Stimulated activated CD8-positive, alpha-beta memory T cell treated with anti-CD3 and anti-CD28 coated beads, Interleukin-2, amount 100 ng/mL, for 48 hours (primary cell): ENCODE measurements at regions not wholly inside any gene's neighbourhood (a gene's known extent, or its start where the extent isn't known, plus 50 kb on each side); places are given as distances from the start of the nearest gene placed in this dataset.

Experiments used
- DNase-seq, 2 donors: peaks; one replicate each; pipeline ENCODE4 v3.0.0-alpha.2; 2020; ENCODE audit warnings: low read depth in 2 of 2

DNA sequence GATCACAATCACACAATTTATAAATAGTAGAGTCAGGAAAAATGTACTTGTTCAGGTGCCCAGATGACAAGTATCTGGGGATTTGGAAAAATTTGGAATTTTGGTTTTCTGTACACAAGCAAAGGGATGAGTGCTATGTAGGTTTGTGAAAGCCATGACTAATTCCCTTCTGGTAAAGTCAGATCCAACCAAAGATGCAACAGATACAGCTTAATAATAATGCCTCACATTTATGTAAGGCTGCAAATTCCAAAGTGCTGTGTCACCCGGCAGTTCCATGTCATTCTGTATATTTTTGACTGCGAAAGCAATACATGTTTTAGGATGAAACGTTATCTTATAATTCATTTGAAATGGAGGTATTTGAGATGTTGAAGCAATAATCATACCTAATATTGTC lies 102.7 kb upstream of the AGBL1 start:
- no peak for DNase-seq

DNA sequence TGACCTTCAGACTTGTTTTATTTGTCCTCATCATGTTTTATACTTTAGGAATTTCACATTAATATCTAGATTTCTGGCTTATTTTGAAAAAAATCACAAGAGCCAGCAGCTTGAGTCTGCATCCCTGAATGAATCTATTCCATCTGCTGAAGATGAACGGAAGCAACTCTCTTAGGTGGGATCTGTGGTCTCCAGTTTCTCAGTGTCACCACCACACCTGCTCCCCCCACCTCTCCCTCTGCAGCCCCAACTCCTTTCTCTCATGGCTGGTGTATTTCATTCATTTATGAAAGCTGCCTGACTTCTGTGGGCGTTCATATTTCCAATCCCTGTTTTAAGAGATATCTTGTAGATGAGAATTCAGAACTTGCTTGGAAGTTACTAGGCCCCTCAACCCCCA lies 102.1 kb upstream of the AGBL1 start:
- no peak for DNase-seq

DNA sequence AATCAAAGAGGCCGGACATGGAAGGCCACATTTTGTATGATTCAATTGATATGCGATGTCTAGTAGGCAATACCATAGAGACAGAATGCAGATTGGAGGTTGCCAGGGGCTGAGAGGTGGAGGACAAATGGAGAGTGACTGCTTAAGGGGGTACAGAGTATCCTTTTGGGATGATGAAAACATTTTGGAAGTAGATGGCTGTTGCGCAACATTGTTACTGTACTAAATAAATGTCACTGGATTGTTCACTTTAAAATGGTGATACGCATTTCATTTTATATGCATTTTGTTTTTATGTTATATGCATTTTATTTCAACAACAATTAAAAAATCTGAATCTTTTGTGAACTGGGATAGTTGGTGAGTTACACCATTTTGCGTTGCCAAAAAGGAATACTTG lies 99.7 kb upstream of the AGBL1 start:
- no peak for DNase-seq

DNA sequence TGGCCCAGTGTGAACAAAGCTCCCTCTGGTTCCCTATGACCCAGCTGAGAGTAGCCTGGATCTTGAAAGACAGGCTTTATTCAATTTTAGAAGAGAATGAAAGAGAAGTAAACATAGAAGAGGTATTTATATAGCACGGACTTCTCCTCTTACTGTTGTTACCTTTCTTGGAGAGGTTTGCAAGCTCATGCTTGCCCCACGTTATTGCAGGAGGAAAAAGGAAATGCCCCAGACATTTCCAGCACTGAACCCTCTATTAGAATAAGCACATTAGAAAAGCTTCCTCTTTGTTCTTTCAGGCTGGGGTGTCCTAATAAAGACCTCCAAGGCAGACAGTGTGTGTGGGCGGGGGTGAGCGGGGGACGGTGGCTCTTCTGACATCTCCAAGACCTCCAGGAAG lies 98.7 kb upstream of the AGBL1 start:
- no peak for DNase-seq

DNA sequence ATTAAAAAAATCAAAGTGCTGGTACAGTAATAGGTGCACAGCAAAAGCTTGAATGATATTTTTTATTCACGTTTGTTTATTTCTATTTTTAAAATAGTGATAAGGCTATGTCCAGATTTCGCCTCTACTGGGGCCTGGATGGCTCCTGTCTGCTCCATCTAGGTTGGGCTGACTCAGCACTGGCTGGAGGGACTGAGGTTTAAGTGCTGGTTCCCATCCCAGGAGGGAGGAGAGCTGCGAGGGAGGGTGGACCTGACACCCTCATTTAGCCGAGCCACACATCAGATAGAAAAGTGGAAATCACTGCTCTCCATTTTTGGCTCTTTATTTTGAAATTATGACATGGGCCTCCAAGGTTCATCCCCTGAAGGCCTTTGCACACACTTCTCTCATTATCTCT lies 95.4 kb upstream of the AGBL1 start:
- no peak for DNase-seq

DNA sequence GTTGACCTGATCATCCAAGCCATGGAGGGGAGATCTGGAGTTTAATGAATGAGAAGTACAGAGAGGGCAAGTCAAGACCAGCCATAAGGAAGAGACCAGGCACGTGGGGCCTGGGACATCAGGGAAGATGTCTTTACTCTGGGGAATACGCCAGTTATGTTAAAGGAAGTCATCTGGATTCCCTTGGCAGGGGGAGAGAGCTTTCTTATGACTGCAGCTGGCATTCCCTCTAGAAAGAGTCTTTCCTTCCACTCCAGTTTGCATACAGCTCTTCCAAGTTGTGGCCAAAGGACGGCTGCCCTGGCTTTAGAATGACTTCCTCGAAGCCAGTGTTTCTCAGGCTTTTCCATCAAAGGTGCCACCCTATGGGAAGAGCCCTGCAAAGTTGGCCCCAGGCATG lies 93.6 kb upstream of the AGBL1 start:
- no peak for DNase-seq

DNA sequence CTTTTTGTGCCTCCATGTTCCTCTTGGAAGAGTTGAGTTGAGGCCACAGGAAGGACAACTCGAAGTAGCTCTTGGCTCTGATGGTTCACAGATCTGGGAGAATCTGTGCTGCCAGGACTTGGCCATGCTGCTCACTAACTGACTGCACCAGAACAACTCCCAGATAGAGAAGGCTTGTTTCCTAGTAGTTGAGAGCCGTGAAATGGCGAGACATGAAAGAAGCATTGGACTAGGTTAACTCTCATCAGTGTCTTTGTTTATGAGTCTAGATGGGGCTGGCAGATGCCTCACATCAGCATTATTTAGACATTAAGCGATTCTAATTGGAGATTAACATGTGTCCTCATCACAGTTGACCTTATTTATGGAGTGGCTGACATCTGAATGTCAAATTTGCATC lies 92.9 kb upstream of the AGBL1 start:
- DNase-seq, result no peak

DNA sequence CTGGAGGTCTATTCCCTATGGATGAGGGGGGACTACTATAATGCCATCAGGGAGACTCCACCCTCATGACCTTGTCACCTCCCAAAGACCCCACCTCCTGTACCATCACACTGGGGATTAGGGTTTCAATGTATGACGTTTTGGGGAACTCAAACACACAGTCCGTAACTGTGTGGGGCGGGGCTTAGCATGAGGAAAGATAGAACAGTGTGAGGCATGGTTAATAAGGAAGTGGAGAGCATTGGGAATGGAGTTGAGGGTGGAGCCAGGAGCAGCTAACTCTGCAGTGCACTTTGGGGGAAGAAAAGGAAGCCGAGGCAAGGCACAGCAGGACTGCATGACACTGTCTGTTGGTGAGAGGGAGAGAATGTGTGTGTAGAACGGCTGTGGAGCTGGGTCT lies 90.9 kb upstream of the AGBL1 start:
- no peak for DNase-seq

DNA sequence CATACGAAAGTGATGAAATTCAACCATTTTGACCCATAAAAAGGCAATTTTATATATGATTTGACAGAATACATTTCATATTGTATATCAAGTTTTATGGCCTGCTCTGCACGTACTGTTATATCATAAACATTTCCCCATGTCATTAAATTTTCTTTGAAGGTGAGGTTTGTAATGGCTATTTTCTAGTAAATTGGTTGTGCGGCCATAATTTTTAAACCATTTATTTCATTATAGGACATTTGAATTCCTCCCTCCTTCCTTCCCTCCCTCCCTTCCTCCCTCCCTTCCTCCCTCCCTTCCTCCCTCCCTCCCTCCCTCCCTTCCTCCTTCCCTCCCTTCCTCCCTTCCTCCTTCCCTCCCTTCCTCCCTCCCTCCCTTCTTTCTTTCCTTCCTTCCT lies 87.4 kb upstream of the AGBL1 start:
- no peak for DNase-seq

DNA sequence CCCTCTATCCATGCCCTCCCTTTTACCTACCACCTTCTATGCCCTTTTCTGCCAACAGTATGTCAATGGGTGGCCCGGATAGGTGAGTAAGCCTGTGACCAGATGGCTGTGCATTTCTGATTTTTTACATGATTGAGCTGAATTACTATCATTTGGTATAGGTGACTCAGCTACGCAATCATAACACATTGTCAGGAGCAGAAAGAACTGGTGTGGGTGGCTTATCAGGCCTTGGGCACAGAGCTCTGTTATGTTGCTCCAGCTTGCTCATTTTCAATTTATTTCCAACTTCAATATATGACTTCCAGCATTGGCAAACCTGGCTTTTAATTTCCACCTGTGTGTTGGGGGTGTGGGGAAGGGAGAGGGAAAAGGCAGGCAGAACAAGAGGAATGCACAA lies 86.6 kb upstream of the AGBL1 start:
- DNase-seq, result no peak

DNA sequence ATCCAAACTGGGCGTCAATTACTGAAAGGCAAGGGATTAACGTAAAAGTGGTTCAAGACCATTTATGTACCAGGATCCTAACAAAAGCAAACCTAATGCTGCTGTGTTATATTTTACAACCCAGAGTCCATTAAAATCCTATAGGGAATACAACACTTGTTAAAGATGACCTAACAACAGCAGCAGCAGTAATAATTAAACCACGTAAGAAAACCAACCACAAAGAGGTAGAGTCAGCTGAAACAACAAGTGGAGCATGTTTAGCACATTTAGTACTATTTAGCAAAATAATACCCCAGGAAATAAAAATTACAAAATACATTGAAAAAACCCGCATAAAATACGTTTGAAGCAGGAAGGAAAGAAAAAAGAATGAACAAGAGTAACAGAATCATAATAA lies 82.1 kb upstream of the AGBL1 start:
- no peak for DNase-seq

DNA sequence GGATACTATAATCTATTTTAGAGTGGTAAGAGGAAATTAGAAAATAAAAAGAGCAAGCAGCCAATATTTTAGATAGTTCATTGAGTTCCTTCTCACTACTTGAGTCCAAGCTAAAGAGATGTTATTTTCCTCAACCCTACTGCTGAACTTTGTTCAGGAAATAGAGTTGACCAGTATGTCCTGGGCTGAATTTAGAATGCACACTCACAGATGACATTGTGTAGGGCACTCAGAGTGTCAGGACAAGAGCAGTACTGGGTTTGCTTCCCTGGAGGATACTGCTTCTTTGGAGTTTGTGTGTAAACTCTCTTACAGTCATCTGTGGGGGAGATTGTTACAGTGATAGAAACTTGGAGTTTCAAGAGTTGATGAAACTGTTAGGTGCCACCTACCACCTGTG lies 80.0 kb upstream of the AGBL1 start:
- DNase-seq, result no peak

DNA sequence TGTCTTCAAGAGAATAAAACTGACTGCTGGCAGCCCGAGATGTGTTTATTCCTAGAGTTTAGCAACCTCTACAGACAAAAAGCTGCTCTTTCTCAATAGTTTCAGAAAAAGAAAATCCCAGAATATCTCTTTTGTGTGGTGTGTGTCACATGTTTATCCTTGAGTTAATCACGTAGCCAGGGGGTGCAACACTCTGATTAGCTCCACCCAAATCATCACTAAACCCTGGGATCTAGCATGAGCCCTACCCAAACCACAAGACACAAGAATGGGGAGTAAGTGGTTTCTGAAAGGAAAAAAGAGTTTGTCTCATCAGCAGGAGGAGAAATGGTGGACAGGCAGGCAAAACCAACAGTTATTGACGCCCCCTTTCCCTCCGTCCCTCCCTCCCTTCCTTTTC lies 78.5 kb upstream of the AGBL1 start:
- DNase-seq, result no peak

DNA sequence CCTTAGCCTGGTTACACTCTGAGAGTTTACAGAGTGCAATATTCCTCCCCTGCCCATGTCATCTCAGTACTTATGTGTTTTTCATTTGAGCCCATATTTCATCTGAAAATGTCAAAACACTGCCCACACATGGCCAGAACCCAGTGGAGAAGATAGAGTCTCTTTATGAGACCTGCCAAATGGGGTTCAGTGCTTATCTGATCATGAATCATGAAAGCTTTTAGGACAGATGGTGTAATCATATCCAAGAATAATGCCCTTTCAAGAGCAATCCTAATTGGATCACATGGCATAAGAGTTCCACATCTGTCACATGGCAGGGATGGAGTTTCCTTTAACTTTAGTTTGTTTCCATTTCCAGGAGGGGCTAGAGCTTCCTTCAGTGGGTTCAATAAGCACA lies 77.2 kb upstream of the AGBL1 start:
- DNase-seq, result no peak

DNA sequence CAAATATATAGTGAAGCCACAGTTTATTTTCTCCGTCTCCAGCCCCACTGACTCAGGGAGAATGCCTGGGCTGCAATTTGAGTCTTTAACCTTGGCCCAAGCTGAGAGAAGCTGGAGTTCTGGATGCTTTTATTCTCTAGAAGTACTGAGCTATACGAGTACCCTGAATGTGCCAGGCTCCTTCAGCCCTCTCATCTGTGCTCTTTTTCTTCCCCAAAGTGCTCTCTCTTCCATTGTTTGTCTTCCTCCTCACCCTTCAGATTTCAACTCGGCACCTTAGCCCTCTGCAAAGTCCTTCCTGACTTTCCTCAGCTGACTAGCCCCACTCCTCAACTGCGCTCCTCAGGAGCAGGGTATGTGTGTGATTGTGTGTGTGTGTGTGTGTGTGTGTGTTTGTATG lies 75.6 kb upstream of the AGBL1 start:
- no peak for DNase-seq

DNA sequence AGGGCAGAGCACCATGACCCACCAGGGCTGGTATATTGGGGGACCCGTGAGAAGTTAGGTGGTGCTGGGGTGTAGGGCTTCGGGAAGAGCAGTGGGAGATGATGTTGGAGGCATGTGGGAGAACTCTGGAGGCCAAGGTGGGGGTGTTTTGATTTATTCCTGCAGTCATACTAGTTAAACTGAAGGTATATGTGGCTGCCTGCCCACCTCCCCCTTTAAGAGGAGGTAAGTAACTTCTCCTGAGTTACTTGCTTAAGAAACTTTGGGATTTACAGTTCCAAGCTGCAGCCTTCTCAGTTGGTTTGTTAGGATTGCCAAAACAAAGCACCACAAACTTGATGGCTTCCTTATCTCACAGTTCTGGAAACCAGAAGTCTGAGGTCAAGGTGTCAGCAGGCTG lies 73.1 kb upstream of the AGBL1 start:
- DNase-seq, result no peak

DNA sequence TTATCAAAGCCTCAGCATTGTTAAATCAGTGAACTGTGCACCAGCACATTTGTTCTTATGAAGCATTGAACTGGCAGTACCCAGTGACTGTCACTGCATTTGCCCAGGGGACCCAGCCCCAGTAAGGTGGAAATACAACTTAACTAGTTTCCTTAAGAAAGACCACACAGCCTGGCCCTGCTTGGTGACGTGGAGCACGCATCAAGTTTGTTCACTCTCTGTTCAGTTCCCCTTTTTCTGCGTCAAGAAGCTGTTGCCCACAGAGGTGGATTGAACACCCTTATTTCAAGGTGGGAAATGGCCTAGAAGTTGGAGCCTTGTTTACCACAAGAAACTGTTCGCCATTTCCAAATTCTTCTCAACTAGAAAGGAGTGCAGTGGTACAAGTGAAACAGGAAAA lies 69.9 kb upstream of the AGBL1 start:
- no peak for DNase-seq

DNA sequence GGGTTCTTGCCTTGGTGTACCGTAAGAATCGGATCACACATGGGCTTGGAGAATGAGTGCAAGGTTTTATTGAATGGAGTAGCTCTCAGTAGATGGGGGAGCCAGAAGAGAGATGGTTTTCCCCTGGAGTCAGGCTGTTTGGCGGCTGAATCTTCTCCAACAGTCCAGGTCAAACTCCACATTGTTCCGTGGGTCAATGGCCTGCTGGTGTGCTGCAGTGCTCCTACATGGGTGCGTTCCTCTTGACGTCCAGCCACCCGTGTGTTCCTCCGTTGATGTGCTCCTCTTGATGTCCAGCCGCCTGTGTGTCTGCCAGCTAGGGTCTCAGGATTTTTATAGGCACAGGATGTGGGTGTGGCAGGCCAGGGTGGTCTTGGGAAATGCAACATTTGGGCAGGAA lies 69.3 kb upstream of the AGBL1 start:
- no peak for DNase-seq

DNA sequence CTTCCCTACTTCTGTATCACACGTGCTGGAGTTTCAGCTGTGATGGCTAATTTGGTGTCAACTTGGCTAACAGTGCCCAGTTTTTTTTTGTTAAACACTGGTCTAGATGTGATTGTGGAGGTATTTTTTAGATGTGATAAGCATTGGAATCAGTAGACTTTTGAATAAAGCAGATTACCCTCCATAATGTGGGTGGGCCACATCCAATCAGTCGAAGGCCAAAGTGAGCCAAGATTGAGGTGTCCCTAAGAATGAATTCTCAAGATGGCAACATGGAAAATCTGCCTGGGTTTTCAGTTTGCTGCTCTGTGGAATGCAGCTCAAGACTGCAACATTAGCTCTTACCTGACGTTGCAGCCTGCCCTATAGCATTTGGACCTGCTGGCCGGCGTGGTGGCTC lies 68.8 kb upstream of the AGBL1 start:
- DNase-seq, result no peak

DNA sequence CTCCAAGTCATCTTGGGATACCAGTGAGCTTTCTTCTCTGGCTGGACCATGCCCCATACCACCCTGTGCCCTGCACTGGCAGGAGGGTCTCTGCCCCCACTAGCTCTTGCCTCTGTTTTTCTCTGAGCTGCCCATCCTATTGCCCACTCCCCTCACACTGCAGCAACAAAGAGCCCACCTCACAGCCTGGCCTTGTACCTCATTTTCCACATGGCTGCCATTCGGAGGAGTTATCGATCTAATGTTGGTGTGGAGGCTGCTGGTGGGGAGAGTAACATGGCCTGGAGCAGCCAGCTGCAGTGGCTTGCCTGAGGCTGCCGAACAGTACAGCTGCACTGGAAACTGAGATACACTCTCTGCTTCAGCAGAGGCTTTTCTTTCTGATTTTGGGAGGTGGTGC lies 65.7 kb upstream of the AGBL1 start:
- no peak for DNase-seq

DNA sequence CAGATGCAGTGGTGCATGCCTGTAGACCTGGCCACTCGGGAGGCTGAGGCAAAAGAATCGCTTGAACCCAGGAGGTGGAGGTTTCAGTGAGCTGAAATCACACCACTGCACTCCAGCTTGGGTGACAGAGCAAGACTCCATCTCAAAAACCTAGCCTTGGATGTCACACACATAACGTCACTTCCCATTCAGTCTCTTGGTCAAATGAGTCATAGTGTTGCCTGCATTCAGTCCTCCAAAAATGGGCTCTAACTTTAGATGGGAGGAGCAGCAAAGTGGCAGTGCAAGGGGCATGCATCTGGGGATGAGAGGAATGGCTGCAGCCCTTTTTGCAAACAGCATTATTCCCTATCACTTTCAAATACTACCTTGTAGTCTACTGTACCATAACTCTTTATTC lies 62.9 kb upstream of the AGBL1 start:
- DNase-seq, result no peak

DNA sequence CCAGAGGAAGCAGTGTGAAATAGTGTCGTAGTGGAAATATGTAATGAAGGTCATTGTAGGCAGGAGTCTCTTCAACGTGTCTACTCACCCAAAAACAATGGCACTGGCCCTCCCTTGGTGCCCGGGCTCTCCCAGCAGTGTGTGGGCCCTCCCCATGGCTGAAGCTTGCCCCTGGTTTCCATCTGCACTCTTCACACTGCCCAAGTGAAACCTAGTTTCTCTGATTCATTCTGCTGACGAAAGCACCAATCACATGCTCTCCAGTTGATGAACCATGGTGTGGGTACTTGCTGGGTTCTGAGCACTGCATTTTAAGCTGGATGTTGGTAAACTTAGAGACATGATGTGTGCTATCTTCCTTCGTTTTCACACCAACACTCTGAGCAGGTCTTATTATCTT lies 61.0 kb upstream of the AGBL1 start:
- DNase-seq, result no peak

DNA sequence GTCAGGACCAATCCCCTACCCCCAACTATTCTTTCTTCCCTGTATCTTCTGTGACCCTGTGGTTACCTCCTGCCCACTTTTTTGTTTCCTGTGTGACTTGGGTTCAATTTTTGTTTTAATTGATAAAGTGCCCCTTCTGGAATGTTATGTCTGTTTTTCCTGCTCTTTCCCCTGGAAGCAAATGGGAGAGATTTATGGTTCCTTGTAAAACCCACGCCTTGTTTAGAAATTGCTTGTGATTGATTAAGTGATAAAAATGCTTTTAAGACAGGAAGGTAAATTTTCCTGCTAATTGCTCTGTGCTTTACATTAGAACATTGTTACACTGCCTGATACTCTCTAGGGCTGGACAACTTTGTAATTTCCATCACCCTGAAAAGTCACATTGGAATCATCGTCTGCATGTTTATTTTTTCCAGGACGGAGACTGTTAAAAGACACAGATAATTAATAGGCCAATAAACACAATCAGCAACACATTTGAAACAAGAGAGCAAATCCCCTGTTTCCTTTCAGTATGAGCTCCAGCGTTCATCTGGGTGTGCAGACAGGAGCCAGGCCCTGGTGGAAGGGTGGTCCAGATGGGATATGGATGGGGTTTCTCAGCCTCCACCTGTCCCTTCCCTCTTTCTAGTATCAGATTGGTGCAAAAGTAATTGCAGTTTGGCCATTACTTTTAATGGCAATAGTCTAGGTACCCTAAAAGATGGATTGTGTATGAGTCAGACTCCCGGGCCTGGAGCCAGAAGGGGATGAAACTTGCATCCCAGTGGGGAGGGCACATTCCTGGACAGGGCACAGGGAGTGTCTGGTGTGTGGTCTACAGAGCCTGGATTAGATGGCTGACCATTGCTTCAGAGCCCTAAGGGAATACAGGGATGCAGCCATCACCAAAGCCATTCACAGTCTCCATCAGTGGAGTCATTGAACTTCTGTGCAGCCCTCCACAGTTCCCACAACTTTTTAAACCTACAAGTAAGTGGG lies 58.1 kb upstream of the AGBL1 start:
- no peak for DNase-seq

DNA sequence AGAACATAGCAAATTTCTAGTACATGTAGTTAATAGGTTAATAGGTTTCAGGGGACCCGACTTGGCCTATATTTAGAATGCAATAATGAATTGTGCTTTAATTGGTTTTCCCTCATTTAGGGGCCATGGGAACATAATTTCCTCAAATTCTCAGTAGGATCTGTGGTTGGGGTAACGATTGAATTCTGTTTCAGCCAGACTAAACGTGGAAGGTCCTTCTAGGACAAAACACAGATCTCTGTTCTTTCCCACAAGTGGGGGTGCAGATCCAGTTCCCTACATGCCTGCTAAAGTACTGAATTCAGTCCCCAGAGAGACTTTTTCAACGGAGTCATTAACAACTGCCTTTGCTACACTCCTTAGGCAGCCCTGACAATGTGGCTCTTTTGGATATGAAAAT lies 50.7 kb upstream of the AGBL1 start:
- no peak for DNase-seq
